Common myeloid progenitor, CD34-positive (primary cell): ENCODE measurements at regions not wholly inside any gene's neighbourhood (a gene's known extent, or its start where the extent isn't known, plus 50 kb on each side); places are given as distances from the start of the nearest gene placed in this dataset.
"Not testable (repeated sequence)": the region's sequence is repeated elsewhere in the genome, so short reads cannot be mapped to it uniquely, and the experiment has no call there.

Source experiments
- CTCF ChIA-PET: fragments of 350-600 bp; sonication (Branson Sonifier 250); formaldehyde crosslinking; loops from one replicate; lab custom pipeline; 2021; ENCODE audit warnings: antibody characterized with exemption; lab: Charles Lee
- POLR2A ChIA-PET: fragments of 350-600 bp; sonication (Branson Sonifier 250); formaldehyde crosslinking; loops from one replicate; lab custom pipeline; 2021; ENCODE audit warnings: antibody characterized with exemption; lab: Charles Lee
- DNase-seq, 3 donors: peaks; one replicate each; pipeline versions ENCODE4 v3.0.0 to v3.0.0-alpha.2; 2013
- H3K27ac ChIP-seq, 2 experiments: 1 replicate in 1 of 2; 2 replicates in 1 of 2; pipeline ENCODE4 v1.7.0; 2013; ENCODE audit warnings: inconsistent platforms in 2 of 2, low read length in 2 of 2, mild to moderate bottlenecking in 2 of 2, low read depth in 1 of 2, moderate library complexity in 1 of 2; ENCODE audit not compliant: severe bottlenecking in 2 of 2, insufficient read depth in 1 of 2, poor library complexity in 1 of 2
- H3K27me3 ChIP-seq, 5 experiments: replicated peaks in 2 of 5; 1 replicate in 3 of 5; 2 replicates in 2 of 5; pipeline versions ENCODE4 v1.6.1 to v1.7.0; 2013; ENCODE audit warnings: low read length in 4 of 5, mild to moderate bottlenecking in 2 of 5, moderate library complexity in 2 of 5, inconsistent platforms in 1 of 5; ENCODE audit not compliant: insufficient read depth in 5 of 5, control insufficient read depth in 4 of 5
- H3K36me3 ChIP-seq, 4 experiments: 1 replicate in 2 of 4; 2 replicates in 2 of 4; pipeline versions ENCODE4 v1.6.1 to v1.7.0; 2013; ENCODE audit warnings: low read length in 3 of 4, control low read depth in 1 of 4, mild to moderate bottlenecking in 1 of 4; ENCODE audit not compliant: control insufficient read depth in 4 of 4, insufficient read depth in 4 of 4
- H3K4me1 ChIP-seq, 4 experiments: 1 replicate in 3 of 4; 2 replicates in 1 of 4; pipeline versions ENCODE4 v1.6.1 to v1.7.1; 2013; ENCODE audit warnings: low read length in 3 of 4, mild to moderate bottlenecking in 3 of 4, control low read depth in 1 of 4, inconsistent platforms in 1 of 4, moderate library complexity in 1 of 4; ENCODE audit not compliant: control insufficient read depth in 4 of 4, insufficient read depth in 4 of 4; ENCODE audit errors: control extremely low read depth in 1 of 4
- H3K4me3 ChIP-seq, 7 experiments: 1 replicate in 4 of 7; 2 replicates in 3 of 7; pipeline versions ENCODE4 v1.5.1 to v1.7.0; 2013; ENCODE audit warnings: mild to moderate bottlenecking in 7 of 7, low read length in 6 of 7, moderate library complexity in 6 of 7, inconsistent platforms in 2 of 7, low read depth in 2 of 7, control low read depth in 1 of 7; ENCODE audit not compliant: insufficient read depth in 4 of 7, control insufficient read depth in 1 of 7; ENCODE audit errors: extremely low read depth in 1 of 7
- H3K9me3 ChIP-seq, 5 experiments: 1 replicate in 4 of 5; 2 replicates in 1 of 5; pipeline versions ENCODE4 v1.6.1 to v1.7.1; 2013; ENCODE audit warnings: low read length in 4 of 5, mild to moderate bottlenecking in 2 of 5, inconsistent platforms in 1 of 5, low read depth in 1 of 5, moderate library complexity in 1 of 5; ENCODE audit not compliant: control insufficient read depth in 4 of 5, insufficient read depth in 2 of 5; ENCODE audit errors: control extremely low read depth in 1 of 5
- WGBS: methylation state at CpG from one replicate; pipeline ENCODE4 v1.1.5; 2013; ENCODE audit not compliant: insufficient coverage; 5-methylcytosine and 5-hydroxymethylcytosine counted together

DNA sequence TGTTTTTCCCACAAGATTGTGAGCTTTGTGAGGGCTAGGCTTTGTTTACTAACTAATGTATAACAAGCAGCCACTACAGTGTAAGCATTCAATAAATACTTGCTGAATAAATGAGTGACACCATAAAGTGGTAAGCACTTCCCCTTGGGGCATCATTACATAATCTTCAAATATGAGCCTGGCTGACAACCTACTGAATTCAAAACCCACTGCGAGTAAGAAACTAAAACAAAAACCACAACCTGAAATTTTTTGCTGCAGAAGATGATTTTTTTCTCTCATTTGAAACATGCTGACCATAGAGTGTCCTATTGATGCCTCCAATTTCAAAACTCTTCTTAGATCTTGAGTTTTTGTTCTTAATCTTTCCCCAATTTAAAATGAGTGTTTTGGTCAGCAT lies 331.3 kb upstream of the CCNG1 start:
- Histone ChIP-seq H3K27ac (no peak overlapping the region), H3K36me3 (no peaks in the 10 kb centered on the region), H3K4me3 (no peak overlapping the region), H3K9me3 (no peaks in the 10 kb centered on the region), H3K27me3 (no peaks in the 10 kb centered on the region), H3K4me1 (no peaks in the 10 kb centered on the region)
- 29% methylated on average over 1 of the region's 1 CpG for WGBS
- DNase-seq, result no peak
- POLR2A ChIA-PET, result no interaction called here
- CTCF ChIA-PET, result no interaction called here

DNA sequence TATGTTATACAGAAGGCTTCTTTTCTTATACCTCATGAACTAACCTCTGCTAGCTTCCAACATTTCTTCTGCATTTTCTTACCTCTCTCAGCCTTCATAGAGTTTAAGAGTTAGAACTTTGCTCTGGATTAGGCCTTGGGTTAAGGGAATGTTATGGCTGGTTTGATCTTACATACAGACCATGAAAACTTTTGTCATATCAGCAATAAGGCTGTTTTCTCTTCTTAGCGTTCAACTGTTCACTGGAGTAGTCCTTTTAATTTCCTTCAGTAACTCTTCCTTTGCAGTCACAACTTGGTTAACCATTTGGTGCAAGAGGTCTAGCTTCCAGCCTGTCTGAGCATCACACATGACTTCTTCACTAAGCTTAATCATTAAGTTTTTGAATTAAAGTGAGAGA lies 329.0 kb upstream of the CCNG1 start:
- H3K27ac ChIP-seq, result no peak overlapping the region
- H3K27me3 ChIP-seq, result no peaks in the 10 kb centered on the region
- H3K36me3 ChIP-seq, result no peaks in the 10 kb centered on the region
- 88% methylated on average over 1 of the region's 1 CpG for WGBS
- ChIA-PET POLR2A (no interaction called here), CTCF (no interaction called here)
- no peak overlapping the region for H3K4me3 ChIP-seq
- H3K4me1 ChIP-seq, result no peaks in the 10 kb centered on the region
- DNase-seq, result no peak
- no peaks in the 10 kb centered on the region for H3K9me3 ChIP-seq

DNA sequence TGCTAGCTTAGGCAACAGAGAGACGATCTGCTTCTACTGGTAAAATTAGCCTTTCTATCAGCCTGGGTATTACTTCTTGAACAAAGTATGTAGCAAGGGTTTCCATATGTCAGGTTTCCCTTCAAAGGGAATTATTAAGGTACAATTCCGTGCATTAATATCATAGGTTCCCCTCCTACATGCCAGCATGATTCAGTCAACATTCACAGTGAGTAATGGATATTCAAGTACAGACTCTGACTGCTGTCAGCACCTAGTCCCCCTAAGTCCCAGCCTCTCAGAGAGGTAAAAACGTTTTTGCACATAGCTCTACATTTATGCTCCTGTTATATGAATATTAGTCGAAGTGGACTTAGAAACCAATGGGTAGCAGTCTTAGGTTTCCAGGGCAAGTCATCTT lies 322.4 kb upstream of the CCNG1 start:
- H3K4me1 ChIP-seq, result no peaks in the 10 kb centered on the region
- ChIA-PET POLR2A (no interaction called here), CTCF (no interaction called here)
- no peaks in the 10 kb centered on the region for H3K27me3 ChIP-seq
- no peak overlapping the region for H3K27ac ChIP-seq
- WGBS, result 90% methylated on average over 2 of the region's 4 CpGs
- no peak for DNase-seq
- no peaks in the 10 kb centered on the region for H3K9me3 ChIP-seq
- H3K4me3 ChIP-seq, result no peak overlapping the region
- H3K36me3 ChIP-seq, result no peaks in the 10 kb centered on the region

DNA sequence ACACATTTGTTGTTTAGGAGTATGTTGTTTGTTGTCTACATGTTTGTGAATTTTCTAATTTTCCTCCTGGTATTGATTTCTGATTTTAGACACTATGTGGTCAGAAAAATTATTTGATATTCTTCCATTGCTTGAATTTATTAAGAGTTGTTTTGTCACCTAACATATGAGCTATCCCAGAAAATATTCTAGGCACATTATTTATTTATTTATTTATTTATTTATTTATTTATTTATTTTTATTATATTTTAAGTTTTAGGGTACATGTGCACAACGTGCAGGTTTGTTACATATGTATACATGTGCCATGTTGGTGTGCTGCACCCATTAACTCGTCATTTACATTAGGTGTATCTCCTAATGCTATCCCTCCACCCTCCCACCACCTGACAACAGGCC lies 320.8 kb upstream of the CCNG1 start:
- H3K9me3 ChIP-seq, DNase-seq, POLR2A ChIA-PET, H3K4me3 ChIP-seq, H3K27ac ChIP-seq, CTCF ChIA-PET, H3K36me3 ChIP-seq, H3K27me3 ChIP-seq, H3K4me1 ChIP-seq: not testable (repeated sequence)
- WGBS, result no CpG with 5 or more reads among the region's 2 CpGs

DNA sequence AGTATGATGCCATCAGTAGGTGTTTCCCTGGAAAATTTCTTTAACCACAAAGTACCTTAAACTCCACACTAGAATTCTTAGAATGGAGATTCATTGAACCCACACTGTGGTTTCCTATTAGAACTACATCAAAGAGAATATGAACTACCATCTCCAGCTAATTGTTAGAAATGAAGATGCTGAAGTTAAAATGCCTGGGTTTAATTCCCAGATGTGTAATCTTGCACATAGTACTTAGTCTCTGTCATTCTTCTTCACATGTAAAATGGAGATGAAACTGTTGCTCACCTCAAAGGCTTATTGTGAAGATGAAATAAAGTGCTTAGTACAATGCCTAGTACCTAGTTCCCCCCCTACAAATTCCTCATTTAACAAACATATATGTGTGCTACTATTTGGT lies 303.3 kb upstream of the CCNG1 start:
- CTCF ChIA-PET, result no interaction called here

DNA sequence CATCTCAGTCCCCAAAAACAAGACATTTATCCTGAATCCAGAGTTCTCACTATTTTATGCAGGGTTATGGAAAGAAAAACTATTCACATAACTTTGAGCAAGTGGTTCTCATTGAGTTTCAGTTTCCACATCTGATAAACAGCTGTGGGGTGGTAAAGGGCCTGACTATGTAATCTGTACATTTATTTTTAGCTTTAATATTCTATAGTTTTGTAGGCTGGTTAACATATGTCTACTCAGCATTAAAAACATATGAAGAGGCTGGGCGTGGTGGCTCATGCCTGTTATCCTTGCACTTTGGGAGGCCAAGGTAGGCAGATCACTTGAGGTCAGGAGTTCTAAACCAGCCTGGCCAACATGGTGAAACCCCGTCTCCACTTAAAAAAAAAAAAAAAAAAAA lies 301.5 kb upstream of the CCNG1 start:
- POLR2A ChIA-PET, result no interaction called here
- Histone ChIP-seq H3K27ac (no peak overlapping the region), H3K27me3 (no peaks in the 10 kb centered on the region), H3K4me3 (no peak overlapping the region), H3K36me3 (no peaks in the 10 kb centered on the region), H3K9me3 (no peaks in the 10 kb centered on the region), H3K4me1 (no peaks in the 10 kb centered on the region)
- CTCF ChIA-PET, result no interaction called here
- WGBS, result 100% methylated on average over 1 of the region's 2 CpGs
- DNase-seq, result no peak

More for the DNA sequence above, 303.3 kb upstream of the CCNG1 start:
- Histone ChIP-seq H3K27ac (no peak overlapping the region), H3K4me3 (no peak overlapping the region), H3K4me1 (no peaks in the 10 kb centered on the region), H3K27me3 (no peaks in the 10 kb centered on the region), H3K36me3 (no peaks in the 10 kb centered on the region), H3K9me3 (no peaks in the 10 kb centered on the region)
- DNase-seq, result no peak
- POLR2A ChIA-PET, result no interaction called here

DNA sequence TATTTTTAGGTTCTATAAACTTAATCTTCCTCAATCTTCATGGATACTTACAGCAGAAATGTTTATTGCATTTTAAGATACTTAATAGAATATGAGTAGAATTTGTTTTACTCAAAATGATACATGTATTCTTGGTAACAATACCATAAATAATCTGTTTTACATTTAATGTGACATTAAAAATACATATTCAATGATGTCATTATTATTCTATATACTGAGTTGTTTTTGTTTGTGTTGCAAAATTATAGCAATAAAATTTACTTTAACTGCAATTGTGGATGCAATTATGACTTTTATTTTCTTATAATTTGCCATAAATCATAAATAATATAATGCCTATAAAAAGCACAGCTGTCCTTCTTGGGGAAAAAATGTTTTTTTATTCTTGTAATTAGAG lies 275.9 kb upstream of the CCNG1 start:
- Histone ChIP-seq H3K27me3 (no peaks in the 10 kb centered on the region), H3K4me3 (no peak overlapping the region), H3K9me3 (peaks cover 0 to 3% (median 0%) of the 10 kb centered on the region in 5 experiments), H3K27ac (no peak overlapping the region), H3K36me3 (no peaks in the 10 kb centered on the region), H3K4me1 (no peaks in the 10 kb centered on the region)
- DNase-seq, result no peak
- ChIA-PET CTCF (no interaction called here), POLR2A (no interaction called here)

DNA sequence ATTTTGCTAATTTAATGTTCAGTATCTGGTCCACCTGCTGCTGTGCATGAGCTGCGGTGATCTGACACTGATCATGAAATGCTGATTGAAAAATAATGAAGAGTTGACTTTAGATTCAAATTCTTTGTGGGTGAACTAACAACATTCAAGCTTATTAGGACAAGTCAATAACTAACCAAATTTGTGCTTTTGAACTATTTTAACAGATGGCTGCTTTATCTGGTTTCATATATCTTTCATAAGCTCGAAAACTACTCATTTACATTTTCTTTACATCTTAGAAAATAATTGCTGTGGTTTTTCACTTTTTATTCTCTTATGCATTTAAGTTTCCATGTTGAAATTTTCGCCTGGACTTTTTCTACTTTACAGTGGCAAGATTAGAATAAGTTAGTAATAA lies 274.8 kb upstream of the CCNG1 start:
- no peaks in the 10 kb centered on the region for H3K36me3 ChIP-seq
- no peak overlapping the region for H3K4me3 ChIP-seq
- H3K27me3 ChIP-seq, result no peaks in the 10 kb centered on the region
- H3K27ac ChIP-seq, result no peak overlapping the region
- POLR2A ChIA-PET, result no interaction called here
- CTCF ChIA-PET, result no interaction called here
- WGBS, result no CpG with 5 or more reads among the region's 3 CpGs
- DNase-seq, result no peak
- H3K4me1 ChIP-seq, result no peaks in the 10 kb centered on the region
- peaks cover 0 to 3% (median 0%) of the 10 kb centered on the region in 5 experiments for H3K9me3 ChIP-seq
